AG09309 (cell line): ENCODE measurements at regions not wholly inside any gene's neighbourhood (a gene's known extent, or its start where the extent isn't known, plus 50 kb on each side); places are given as distances from the start of the nearest gene placed in this dataset.

Source experiments
- DNase-seq: peaks from one replicate; pipeline ENCODE4 v3.0.0-alpha.2; 2010; ENCODE audit warnings: low read depth
- H3K4me3 ChIP-seq: 2 replicates; pipeline ENCODE4 v1.5.1; 2011; ENCODE audit warnings: mild to moderate bottlenecking, low read depth, low read length, moderate library complexity; ENCODE audit not compliant: control insufficient read depth
- CTCF ChIP-seq: IDR thresholded peaks from 2 replicates; pipeline ENCODE4 v1.5.1; 2011; ENCODE audit warnings: mild to moderate bottlenecking, low read depth, low read length, inconsistent platforms; ENCODE audit not compliant: insufficient read depth, control insufficient read depth; ENCODE audit errors: missing control alignments

GRCh38 chr22:45061332-45061731 is 51.5 kb upstream of the PHF21B start:
- no peak overlapping the region for H3K4me3 ChIP-seq
- DNase-seq = no peak
- no peak for TF ChIP-seq CTCF

- peak; percentile 42 for DNase-seq
- H3K4me3 ChIP-seq = no peak overlapping the region
- TF ChIP-seq CTCF = no peak
Observed at GRCh38 chr22:45064313-45065278, 54.8 kb upstream of the PHF21B start.

DNA sequence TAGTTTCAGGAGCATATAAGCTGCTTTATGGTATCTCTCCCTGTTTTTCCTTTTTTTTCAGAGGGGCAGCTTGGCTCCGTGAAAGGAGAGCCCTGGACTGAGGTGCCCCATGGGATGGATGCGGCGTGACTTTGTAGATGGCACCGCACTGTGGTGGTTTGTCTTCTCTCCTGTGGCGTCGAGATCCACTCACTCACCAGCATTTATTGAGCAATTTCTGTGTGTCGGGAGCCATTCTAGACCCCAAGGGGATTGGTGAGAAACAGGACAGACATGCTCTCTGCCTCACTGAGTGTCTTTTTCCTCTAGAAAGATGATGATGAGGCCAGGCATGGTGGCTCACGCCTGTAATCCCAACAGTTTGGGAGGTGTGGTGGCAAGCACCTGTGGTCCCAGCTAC is 55.9 kb upstream of the PHF21B start:
- no peak for DNase-seq
- TF ChIP-seq CTCF = no peak
- H3K4me3 ChIP-seq = no peak overlapping the region

DNA sequence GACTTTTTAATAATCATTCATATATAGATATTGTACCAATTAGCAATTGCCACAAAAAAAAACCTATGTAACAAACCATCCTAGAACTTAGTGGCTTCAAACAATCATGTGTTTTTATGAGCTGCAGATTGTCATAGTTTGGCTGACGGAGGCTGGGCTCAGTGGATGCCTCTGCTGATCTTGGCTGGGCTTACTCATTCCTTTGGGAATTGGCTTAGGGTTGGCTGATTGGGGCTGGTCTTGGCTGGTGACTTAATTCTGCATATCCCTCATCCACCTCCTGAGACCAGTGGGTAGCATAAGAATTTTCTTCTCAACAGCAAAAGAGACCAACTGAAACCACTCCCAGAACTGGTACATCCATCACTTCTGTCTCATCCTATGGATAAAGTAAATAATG is 57.9 kb upstream of the PHF21B start:
- no peak for DNase-seq
- H3K4me3 ChIP-seq = no peak overlapping the region
- TF ChIP-seq CTCF = no peak

DNA sequence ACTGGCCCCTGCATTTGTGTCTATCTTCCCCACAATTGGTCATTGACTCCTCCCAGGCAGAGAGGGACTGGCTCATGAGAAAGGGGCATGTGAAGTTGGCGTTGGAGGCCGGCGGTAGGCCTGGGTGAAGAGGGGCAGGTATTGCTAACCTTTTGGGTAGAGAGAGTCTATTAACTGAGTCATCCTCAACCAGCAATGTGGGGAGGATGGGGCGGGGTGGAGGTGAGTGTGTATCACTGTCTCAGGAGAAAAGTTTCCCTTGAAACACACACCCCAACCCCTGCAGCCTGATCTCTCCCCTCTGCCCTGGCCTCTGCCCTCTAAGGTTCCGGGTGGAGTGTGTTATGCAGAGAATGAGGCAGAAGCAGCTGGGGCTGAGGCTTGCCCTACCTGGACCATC is 60.1 kb upstream of the PHF21B start:
- no peak for DNase-seq
- no peak for TF ChIP-seq CTCF
- no peak overlapping the region for H3K4me3 ChIP-seq

DNA sequence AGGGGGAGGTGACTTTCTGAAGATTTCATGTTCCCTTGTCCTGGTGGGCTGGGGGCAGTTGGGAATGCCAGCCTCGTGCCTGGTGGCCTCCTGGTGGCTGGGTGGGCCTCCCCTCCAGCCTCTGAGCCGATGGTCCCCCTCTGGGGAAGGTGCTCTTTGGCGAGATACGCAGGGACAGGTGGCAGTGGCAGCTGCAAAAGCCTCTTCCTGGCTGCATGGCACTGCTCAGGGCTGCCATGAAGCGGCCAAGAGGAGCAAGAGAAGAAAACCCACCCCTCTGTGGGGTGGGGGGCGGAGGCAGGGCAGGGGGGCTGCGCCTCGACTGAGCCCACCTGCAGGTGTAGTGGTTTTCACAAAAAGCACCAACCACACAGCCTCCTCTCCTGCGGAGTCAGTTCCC is 61.8 kb upstream of the PHF21B start:
- no peak for TF ChIP-seq CTCF
- H3K4me3 ChIP-seq = no peak overlapping the region

More for the DNA sequence above, 61.8 kb upstream of the PHF21B start:
- no peak for DNase-seq
